Loucy (cell line): ENCODE measurements at regions not wholly inside any gene's neighbourhood (a gene's known extent, or its start where the extent isn't known, plus 50 kb on each side); places are given as distances from the start of the nearest gene placed in this dataset.

Experiments
- H2AFZ ChIP-seq: fragments of 200-600 bp; sonication (generic); 2 replicates; pipeline ENCODE4 v1.6.0; 2016; ENCODE audit warnings: antibody characterized with exemption, mild to moderate bottlenecking, low read length, moderate library complexity
- H3F3A ChIP-seq: fragments of 200-600 bp; 2 replicates; pipeline ENCODE4 v1.6.0; 2016; ENCODE audit warnings: antibody characterized with exemption, low read depth, mild to moderate bottlenecking
- H3K27me3 ChIP-seq: fragments of 200-600 bp; sonication (generic); 2 replicates; pipeline ENCODE4 v1.6.1; 2014; ENCODE audit warnings: low read length, mild to moderate bottlenecking; ENCODE audit not compliant: insufficient read depth, poor library complexity, severe bottlenecking
- H3K36me3 ChIP-seq: fragments of 200-600 bp; sonication (generic); 2 replicates; pipeline ENCODE4 v1.6.1; 2016; ENCODE audit warnings: low read length; ENCODE audit not compliant: insufficient read depth
- H3K4me1 ChIP-seq: fragments of 200-600 bp; sonication (generic); 2 replicates; pipeline ENCODE4 v1.5.1; 2014; ENCODE audit warnings: low read length, mild to moderate bottlenecking; ENCODE audit not compliant: insufficient read depth, poor library complexity, severe bottlenecking
- H3K4me2 ChIP-seq: fragments of 200-600 bp; sonication (generic); 2 replicates; pipeline ENCODE4 v1.6.0; 2014; ENCODE audit warnings: antibody characterized with exemption, low read length, low read depth, mild to moderate bottlenecking; ENCODE audit not compliant: poor library complexity, severe bottlenecking
- H3K4me3 ChIP-seq: fragments of 200-600 bp; sonication (generic); 2 replicates; pipeline ENCODE4 v1.5.1; 2014; ENCODE audit warnings: low read length, mild to moderate bottlenecking, mixed read lengths; ENCODE audit not compliant: poor library complexity, severe bottlenecking
- H3K79me2 ChIP-seq: fragments of 200-600 bp; sonication (generic); 2 replicates; pipeline ENCODE4 v1.6.1; 2014; ENCODE audit warnings: low read length; ENCODE audit not compliant: insufficient read depth
- H3K9ac ChIP-seq: fragments of 200-600 bp; sonication (generic); 2 replicates; pipeline ENCODE4 v1.6.0; 2014; ENCODE audit warnings: mild to moderate bottlenecking, low read depth, low read length, moderate library complexity; ENCODE audit not compliant: poor library complexity, severe bottlenecking
- H3K9me2 ChIP-seq: fragments of 200-600 bp; sonication (generic); replicated peaks from 2 replicates; pipeline ENCODE4 v1.6.1; 2016; ENCODE audit warnings: low read depth, low read length, mixed read lengths
- H3K9me3 ChIP-seq: fragments of 200-600 bp; sonication (generic); 2 replicates; pipeline ENCODE4 v1.6.1; 2014; ENCODE audit warnings: mild to moderate bottlenecking, antibody characterized with exemption, low read length, low read depth; ENCODE audit not compliant: insufficient read depth
- H4K20me1 ChIP-seq: fragments of 200-600 bp; sonication (generic); 2 replicates; pipeline ENCODE4 v1.6.0; 2014; ENCODE audit warnings: antibody characterized with exemption, low read length, mild to moderate bottlenecking; ENCODE audit not compliant: insufficient read depth, poor library complexity, severe bottlenecking
- CTCF ChIP-seq: fragments of 200-600 bp; sonication (generic); conservative IDR thresholded peaks from 2 replicates; pipeline ENCODE4 v1.5.1; 2014; ENCODE audit warnings: mild to moderate bottlenecking, antibody characterized with exemption, low read length
- EZH2phosphoT487 ChIP-seq: fragments of 200-600 bp; IDR thresholded peaks from 2 replicates; pipeline ENCODE4 v1.6.1; 2018; ENCODE audit warnings: antibody characterized with exemption, mild to moderate bottlenecking, moderate library complexity, borderline replicate concordance

GRCh38 chr12:58819345-58819744, 101.0 kb downstream of the LRIG3 start:
- Histone ChIP-seq H3K4me2 (no peak overlapping the region), H3K36me3 (no peaks in the 10 kb centered on the region), H3K4me3 (no peak overlapping the region), H3F3A (no peaks in the 10 kb centered on the region), H2AFZ (no peak overlapping the region), H3K9me3 (no peaks in the 10 kb centered on the region), H4K20me1 (no peaks in the 10 kb centered on the region), H3K79me2 (no peaks in the 10 kb centered on the region), H3K4me1 (no peaks in the 10 kb centered on the region), H3K9me2 (no peaks in the 10 kb centered on the region), H3K27me3 (no peaks in the 10 kb centered on the region), H3K9ac (no peak overlapping the region)
- TF ChIP-seq EZH2phosphoT487 (no peak), CTCF (no peak)

GRCh38 chr12:58819985-58820384, 100.3 kb downstream of the LRIG3 start:
- Histone ChIP-seq H3K27me3 (no peaks in the 10 kb centered on the region), H3K9me2 (no peaks in the 10 kb centered on the region), H3K4me2 (no peak overlapping the region), H3K4me1 (no peaks in the 10 kb centered on the region), H3F3A (no peaks in the 10 kb centered on the region), H3K36me3 (no peaks in the 10 kb centered on the region), H3K9me3 (no peaks in the 10 kb centered on the region), H3K9ac (no peak overlapping the region), H4K20me1 (no peaks in the 10 kb centered on the region), H3K4me3 (no peak overlapping the region), H2AFZ (no peak overlapping the region), H3K79me2 (no peaks in the 10 kb centered on the region)
- TF ChIP-seq CTCF (no peak), EZH2phosphoT487 (no peak)
